PC-3 (cell line): ENCODE measurements at regions not wholly inside any gene's neighbourhood (a gene's known extent, or its start where the extent isn't known, plus 50 kb on each side); places are given as distances from the start of the nearest gene placed in this dataset.

Experiments used
- ATAC-seq: fragments of 200-7000 bp; cut with Tn5 transposase; 2 replicates; pipeline ENCODE4 v1.9.1; 2020; ENCODE audit warnings: mild to moderate bottlenecking, moderate library complexity
- BruUV-seq: library from RNA; stranded (reverse); fragments of 400-500 nt; replicated peaks from 2 replicates; lab custom pipeline; 2021; lab: Mats Ljungman, UMichigan
- CTCF ChIA-PET: fragments of 300-600 bp; sonication (Branson Sonifier 250); formaldehyde crosslinking; loops from one replicate; lab custom pipeline; 2022; ENCODE audit warnings: antibody characterized with exemption; lab: Charles Lee
- POLR2A ChIA-PET: fragments of 300-600 bp; sonication (Branson Sonifier 250); formaldehyde crosslinking; loops from one replicate; lab custom pipeline; 2022; ENCODE audit warnings: antibody characterized with exemption; ENCODE audit not compliant: unreplicated experiment; lab: Charles Lee
- DNase-seq: peaks from one replicate; pipeline ENCODE4 v3.0.0-alpha.2; 2015
- H2AFZ ChIP-seq: fragments of 300-600 bp; sonication (generic); 2 replicates; pipeline ENCODE4 v1.6.0; 2016; ENCODE audit warnings: antibody characterized with exemption, low read length
- H3F3A ChIP-seq: fragments of 300-600 bp; sonication (generic); one replicate; pipeline ENCODE4 v1.6.0; 2017; ENCODE audit warnings: antibody characterized with exemption, low read length, control low read depth, mild to moderate bottlenecking; ENCODE audit not compliant: unreplicated experiment
- H3K27ac ChIP-seq: fragments of 300-600 bp; sonication (generic); 2 replicates; pipeline ENCODE4 v1.5.1; 2016; ENCODE audit warnings: mild to moderate bottlenecking, low read length
- H3K27me3 ChIP-seq: fragments of 300-600 bp; sonication (generic); 2 replicates; pipeline ENCODE4 v1.6.1; 2016; ENCODE audit warnings: low read length, mixed read lengths
- H3K36me3 ChIP-seq: fragments of 300-600 bp; sonication (generic); 2 replicates; pipeline ENCODE4 v1.6.1; 2016; ENCODE audit warnings: low read depth, mixed run types, low read length, mixed read lengths
- H3K4me1 ChIP-seq: fragments of 300-600 bp; sonication (generic); 2 replicates; pipeline ENCODE4 v1.5.1; 2016; ENCODE audit warnings: low read length; ENCODE audit not compliant: insufficient read depth
- H3K4me2 ChIP-seq: fragments of 300-600 bp; sonication (generic); 2 replicates; pipeline ENCODE4 v1.6.0; 2016; ENCODE audit warnings: low read length
- H3K4me3 ChIP-seq: fragments of 300-600 bp; sonication (generic); 2 replicates; pipeline ENCODE4 v1.5.1; 2016; ENCODE audit warnings: mild to moderate bottlenecking, low read length, mixed read lengths
- H3K79me2 ChIP-seq: fragments of 300-600 bp; sonication (generic); 2 replicates; pipeline ENCODE4 v1.6.1; 2017; ENCODE audit warnings: low read length, mixed read lengths
- H3K9ac ChIP-seq: fragments of 300-600 bp; sonication (generic); 2 replicates; pipeline ENCODE4 v1.6.0; 2016; ENCODE audit warnings: mild to moderate bottlenecking, low read length
- H3K9me2 ChIP-seq: fragments of 300-600 bp; sonication (generic); replicated peaks from 2 replicates; pipeline ENCODE4 v1.6.1; 2016; ENCODE audit warnings: mixed run types, low read length, mixed read lengths
- H3K9me3 ChIP-seq: fragments of 300-600 bp; sonication (generic); 2 replicates; pipeline ENCODE4 v1.6.1; 2016; ENCODE audit warnings: low read length, mixed read lengths
- H4K20me1 ChIP-seq: fragments of 300-600 bp; sonication (generic); 2 replicates; pipeline ENCODE4 v1.6.1; 2016; ENCODE audit warnings: low read length, mixed read lengths
- CTCF ChIP-seq: fragments of 300-600 bp; sonication (generic); conservative IDR thresholded peaks from 2 replicates; pipeline ENCODE4 v1.5.1; 2017; ENCODE audit warnings: antibody characterized with exemption, low read depth, mild to moderate bottlenecking, low read length
- EZH2 ChIP-seq: fragments of 300-600 bp; sonication (generic); IDR thresholded peaks from one replicate; pipeline ENCODE4 v1.6.1; 2017; ENCODE audit warnings: antibody characterized with exemption, mild to moderate bottlenecking, low read length; ENCODE audit not compliant: unreplicated experiment
- EZH2phosphoT487 ChIP-seq: fragments of 300-600 bp; sonication (generic); IDR thresholded peaks from 2 replicates; pipeline ENCODE4 v1.6.1; 2018; ENCODE audit warnings: mild to moderate bottlenecking, antibody characterized with exemption, low read length, borderline replicate concordance
- intact Hi-C: fragments of 100-400 bp; cut with micrococcal nuclease; formaldehyde crosslinking; loops from 2 replicates; pipeline ENCODE4 v1.9.0; 2023

GRCh38 chr11:39617971-39618370, 1841.5 kb downstream of the LRRC4C start:
- Histone ChIP-seq H3K79me2 (no peaks in the 10 kb centered on the region), H3F3A (no peaks in the 10 kb centered on the region), H3K27me3 (no peaks in the 10 kb centered on the region), H3K4me3 (no peak overlapping the region), H3K36me3 (no peaks in the 10 kb centered on the region), H3K9me2 (no peaks in the 10 kb centered on the region), H3K4me2 (no peak overlapping the region), H2AFZ (no peak overlapping the region), H3K9me3 (no peaks in the 10 kb centered on the region), H4K20me1 (no peaks in the 10 kb centered on the region), H3K27ac (no peak overlapping the region), H3K4me1 (no peaks in the 10 kb centered on the region), H3K9ac (no peak overlapping the region)
- DNase-seq (no peak), ATAC-seq (no peak)
- ChIA-PET POLR2A (no interaction called here), CTCF (no interaction called here)
- TF ChIP-seq EZH2 (no peak), CTCF (no peak), EZH2phosphoT487 (no peak)
- intact Hi-C loops = no loop called here
- no TSS peak for BruUV-seq

DNA sequence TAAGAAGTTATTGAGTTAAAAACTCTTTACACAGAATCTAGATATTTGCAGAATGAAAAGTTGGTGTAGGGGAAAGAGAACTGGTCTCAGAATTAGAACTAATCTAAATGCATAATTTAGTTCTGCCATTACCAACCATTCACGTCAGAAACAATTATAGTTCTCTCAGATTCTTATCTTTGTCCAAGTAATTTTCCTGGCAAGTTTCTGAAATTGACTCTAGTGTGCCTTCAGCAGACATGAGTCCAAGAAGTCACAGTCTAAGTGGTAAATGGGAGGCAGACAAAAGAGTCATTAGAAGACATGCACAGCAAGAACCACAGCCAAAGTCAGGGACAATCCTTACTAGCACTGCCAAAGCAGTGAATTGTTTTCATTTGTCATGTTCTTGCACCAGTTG, 1870.1 kb downstream of the LRRC4C start:
- Histone ChIP-seq H3K36me3 (no peaks in the 10 kb centered on the region), H3F3A (no peaks in the 10 kb centered on the region), H3K9me2 (no peaks in the 10 kb centered on the region), H3K27me3 (no peaks in the 10 kb centered on the region), H4K20me1 (no peaks in the 10 kb centered on the region), H3K9ac (no peak overlapping the region), H3K9me3 (no peaks in the 10 kb centered on the region), H3K79me2 (no peaks in the 10 kb centered on the region), H2AFZ (no peak overlapping the region), H3K4me1 (no peaks in the 10 kb centered on the region), H3K4me3 (no peak overlapping the region), H3K4me2 (no peak overlapping the region), H3K27ac (no peak overlapping the region)
- TF ChIP-seq CTCF (no peak), EZH2 (no peak), EZH2phosphoT487 (no peak)
- no TSS peak for BruUV-seq
- ATAC-seq = no peak
- ChIA-PET POLR2A (no interaction called here), CTCF (no interaction called here)
- DNase-seq = no peak
- intact Hi-C loops = no loop called here

- no peak overlapping the region for H3K27ac ChIP-seq
- TF ChIP-seq EZH2phosphoT487 = no peak
- TF ChIP-seq EZH2 = no peak
- TF ChIP-seq CTCF = no peak
- no peak for ATAC-seq
- H3K79me2 ChIP-seq = no peaks in the 10 kb centered on the region
- no peaks in the 10 kb centered on the region for H3K9me3 ChIP-seq
- intact Hi-C loops = no loop called here
- H3F3A ChIP-seq = no peaks in the 10 kb centered on the region
- H3K4me3 ChIP-seq = no peak overlapping the region
- no peak overlapping the region for H3K9ac ChIP-seq
- H4K20me1 ChIP-seq = no peaks in the 10 kb centered on the region
- no peak overlapping the region for H2AFZ ChIP-seq
- DNase-seq = no peak
- H3K4me2 ChIP-seq = no peak overlapping the region
- no peaks in the 10 kb centered on the region for H3K4me1 ChIP-seq
- CTCF ChIA-PET = no interaction called here
- H3K36me3 ChIP-seq = no peaks in the 10 kb centered on the region
- no TSS peak for BruUV-seq
- H3K9me2 ChIP-seq = no peaks in the 10 kb centered on the region
- H3K27me3 ChIP-seq = no peaks in the 10 kb centered on the region
- POLR2A ChIA-PET = no interaction called here
Measured at GRCh38 chr11:39586036-39586435, 1873.4 kb downstream of the LRRC4C start.
